ENCODE measurements at regions not wholly inside any gene's neighbourhood (a gene's known extent, or its start where the extent isn't known, plus 50 kb on each side); places are given as distances from the start of the nearest gene placed in this dataset.

DNA sequence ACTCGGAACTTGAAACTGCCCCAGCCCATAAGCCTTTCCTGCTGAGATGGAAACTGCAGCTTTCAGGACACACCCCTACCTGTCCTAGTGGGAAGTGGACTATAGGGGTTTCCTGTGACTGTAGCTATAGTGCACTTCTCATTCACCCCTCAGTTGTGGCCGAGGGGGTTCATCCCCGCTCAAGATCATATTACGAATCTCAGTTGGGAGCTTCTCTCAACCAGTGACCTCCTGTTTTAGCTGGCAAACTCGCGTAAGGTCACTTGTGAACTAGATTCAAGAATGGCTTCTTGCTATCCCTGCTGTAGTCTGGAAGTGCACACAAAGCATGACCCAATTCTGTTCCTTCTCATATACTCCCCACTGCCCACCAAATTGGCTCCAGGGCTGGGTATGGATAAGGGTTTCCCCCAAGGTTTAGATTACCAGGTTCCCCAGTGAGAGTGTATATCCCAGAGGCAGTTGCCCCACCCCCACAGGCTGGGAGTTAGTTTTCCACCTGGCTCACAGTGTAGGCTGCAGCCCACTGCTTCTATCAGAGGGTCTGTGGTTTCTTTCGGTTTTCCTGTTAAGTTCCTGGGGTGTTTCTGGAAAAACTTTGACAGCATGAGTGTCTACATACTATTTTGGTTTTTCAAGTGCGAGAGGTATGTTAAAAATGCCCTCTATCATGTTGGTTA is 812.9 kb downstream of the JRKL start:
- H3K4me1 ChIP-seq: no peaks in the 10 kb centered on the region
- DNase-seq: no peak
- TF ChIP-seq, protein P1, sequence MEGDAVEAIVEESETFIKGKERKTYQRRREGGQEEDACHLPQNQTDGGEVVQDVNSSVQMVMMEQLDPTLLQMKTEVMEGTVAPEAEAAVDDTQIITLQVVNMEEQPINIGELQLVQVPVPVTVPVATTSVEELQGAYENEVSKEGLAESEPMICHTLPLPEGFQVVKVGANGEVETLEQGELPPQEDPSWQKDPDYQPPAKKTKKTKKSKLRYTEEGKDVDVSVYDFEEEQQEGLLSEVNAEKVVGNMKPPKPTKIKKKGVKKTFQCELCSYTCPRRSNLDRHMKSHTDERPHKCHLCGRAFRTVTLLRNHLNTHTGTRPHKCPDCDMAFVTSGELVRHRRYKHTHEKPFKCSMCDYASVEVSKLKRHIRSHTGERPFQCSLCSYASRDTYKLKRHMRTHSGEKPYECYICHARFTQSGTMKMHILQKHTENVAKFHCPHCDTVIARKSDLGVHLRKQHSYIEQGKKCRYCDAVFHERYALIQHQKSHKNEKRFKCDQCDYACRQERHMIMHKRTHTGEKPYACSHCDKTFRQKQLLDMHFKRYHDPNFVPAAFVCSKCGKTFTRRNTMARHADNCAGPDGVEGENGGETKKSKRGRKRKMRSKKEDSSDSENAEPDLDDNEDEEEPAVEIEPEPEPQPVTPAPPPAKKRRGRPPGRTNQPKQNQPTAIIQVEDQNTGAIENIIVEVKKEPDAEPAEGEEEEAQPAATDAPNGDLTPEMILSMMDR (IDR thresholded peaks at IDR 0.05; ENCODE audit: low read depth, low read length): no peak
- H3K4me3 ChIP-seq (ENCODE audit: low read depth, low read length): no peak overlapping the region
- no peaks in the 10 kb centered on the region for H3K9me3 ChIP-seq
- H3K27me3 ChIP-seq: no peaks in the 10 kb centered on the region
- H3K36me3 ChIP-seq: no peaks in the 10 kb centered on the region

DNA sequence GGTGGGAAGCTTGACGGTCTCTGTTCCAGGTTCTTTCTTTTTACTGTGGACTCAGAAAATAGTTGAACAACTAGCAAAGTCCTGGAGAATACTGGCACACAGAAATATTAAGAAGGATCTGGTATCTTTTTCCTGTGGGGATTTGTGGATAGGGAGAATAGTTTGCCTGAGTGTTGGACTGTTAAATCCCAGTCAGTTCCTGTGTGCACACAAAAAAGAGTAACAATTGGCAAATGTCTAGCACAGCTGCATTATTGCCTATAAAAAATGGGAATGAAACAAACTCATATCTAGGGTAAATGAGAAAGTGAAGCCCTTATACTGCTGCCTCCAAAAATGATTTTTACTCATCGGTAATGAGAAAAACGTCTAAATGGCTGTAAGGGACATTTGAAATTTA is 828.2 kb downstream of the JRKL start:
- TF ChIP-seq, protein P1 (IDR thresholded peaks at IDR 0.05; ENCODE audit: low read depth, low read length): no peak
- H3K27me3 ChIP-seq: no peaks in the 10 kb centered on the region
- H3K4me3 ChIP-seq (ENCODE audit: low read depth, low read length): no peak overlapping the region
- H3K9me3 ChIP-seq: no peaks in the 10 kb centered on the region
- no peak for DNase-seq
- H3K4me1 ChIP-seq: no peaks in the 10 kb centered on the region
- no peaks in the 10 kb centered on the region for H3K36me3 ChIP-seq

DNA sequence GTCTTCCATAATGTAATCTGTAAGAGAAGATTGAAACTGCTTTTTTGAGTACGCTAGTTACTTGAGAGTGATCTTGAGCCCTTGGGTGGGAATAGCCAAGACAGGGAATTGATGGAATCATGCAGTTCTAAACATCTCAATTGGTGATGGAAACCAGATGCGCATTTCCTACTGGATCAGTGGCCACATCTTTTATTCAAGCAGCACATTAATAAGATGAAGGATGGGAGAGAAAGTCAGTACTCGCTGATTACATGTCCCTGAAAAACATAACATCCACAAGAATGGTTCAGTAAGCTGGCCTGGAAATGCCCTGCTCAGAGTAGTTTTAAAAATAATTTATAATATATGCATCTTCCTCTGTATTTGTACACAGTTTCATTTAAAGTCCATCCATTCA is 833.8 kb downstream of the JRKL start:
- Histone ChIP-seq H3K4me3 (ENCODE audit: low read depth, low read length) (no peak overlapping the region), H3K36me3 (no peaks in the 10 kb centered on the region), H3K4me1 (peaks cover 14% of the 10 kb centered on the region), H3K9me3 (no peaks in the 10 kb centered on the region), H3K27me3 (no peaks in the 10 kb centered on the region)
- TF ChIP-seq, protein P1 (IDR thresholded peaks at IDR 0.05; ENCODE audit: low read depth, low read length): no peak
- DNase-seq: no peak

DNA sequence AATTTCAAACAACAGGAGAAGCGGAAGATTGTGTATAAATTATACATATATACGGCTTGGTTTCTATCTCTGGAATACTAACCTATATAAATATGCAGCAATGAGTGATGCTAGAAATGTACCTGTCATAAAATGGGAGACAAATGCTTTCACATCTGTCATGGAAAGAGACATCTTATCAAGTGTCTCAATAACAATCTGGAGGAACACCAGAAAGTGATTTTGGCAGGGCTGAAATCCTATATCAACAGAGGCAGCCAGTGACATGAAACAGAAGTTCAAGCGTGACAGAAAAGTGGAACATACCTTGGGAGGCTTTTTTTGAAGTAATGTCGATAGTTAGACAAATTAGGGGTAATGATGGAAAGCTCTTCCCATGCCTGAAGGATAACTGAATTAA is 834.6 kb downstream of the JRKL start:
- DNase-seq: peak; percentile 29
- Histone ChIP-seq H3K9me3 (no peaks in the 10 kb centered on the region), H3K4me3 (ENCODE audit: low read depth, low read length) (no peak overlapping the region), H3K27me3 (no peaks in the 10 kb centered on the region), H3K36me3 (no peaks in the 10 kb centered on the region), H3K4me1 (peaks cover 14% of the 10 kb centered on the region)
- TF ChIP-seq, protein P1 (IDR thresholded peaks at IDR 0.05; ENCODE audit: low read depth, low read length): no peak

GRCh38 chr11:97225794-97226193 is 836.0 kb downstream of the JRKL start:
- H3K4me1 ChIP-seq: peaks cover 17% of the 10 kb centered on the region
- TF ChIP-seq, protein P1 (IDR thresholded peaks at IDR 0.05; ENCODE audit: low read depth, low read length): no peak

GRCh38 chr11:97229936-97230335 is 840.1 kb downstream of the JRKL start:
- H3K4me3 ChIP-seq (ENCODE audit: low read depth, low read length): no peak overlapping the region
- H3K27me3 ChIP-seq: no peaks in the 10 kb centered on the region
- no peaks in the 10 kb centered on the region for H3K9me3 ChIP-seq
- peaks cover 11% of the 10 kb centered on the region for H3K4me1 ChIP-seq
- TF ChIP-seq, protein P1 (IDR thresholded peaks at IDR 0.05; ENCODE audit: low read depth, low read length): no peak
- DNase-seq: no peak
- no peaks in the 10 kb centered on the region for H3K36me3 ChIP-seq

More at GRCh38 chr11:97225794-97226193, 836.0 kb downstream of the JRKL start:
- Histone ChIP-seq H3K9me3 (no peaks in the 10 kb centered on the region), H3K4me3 (ENCODE audit: low read depth, low read length) (no peak overlapping the region), H3K36me3 (no peaks in the 10 kb centered on the region), H3K27me3 (no peaks in the 10 kb centered on the region)
- no peak for DNase-seq

Measured in BE2C (cell line).